ENCODE measurements at regions not wholly inside any gene's neighbourhood (a gene's known extent, or its start where the extent isn't known, plus 50 kb on each side); places are given as distances from the start of the nearest gene placed in this dataset.

DNA sequence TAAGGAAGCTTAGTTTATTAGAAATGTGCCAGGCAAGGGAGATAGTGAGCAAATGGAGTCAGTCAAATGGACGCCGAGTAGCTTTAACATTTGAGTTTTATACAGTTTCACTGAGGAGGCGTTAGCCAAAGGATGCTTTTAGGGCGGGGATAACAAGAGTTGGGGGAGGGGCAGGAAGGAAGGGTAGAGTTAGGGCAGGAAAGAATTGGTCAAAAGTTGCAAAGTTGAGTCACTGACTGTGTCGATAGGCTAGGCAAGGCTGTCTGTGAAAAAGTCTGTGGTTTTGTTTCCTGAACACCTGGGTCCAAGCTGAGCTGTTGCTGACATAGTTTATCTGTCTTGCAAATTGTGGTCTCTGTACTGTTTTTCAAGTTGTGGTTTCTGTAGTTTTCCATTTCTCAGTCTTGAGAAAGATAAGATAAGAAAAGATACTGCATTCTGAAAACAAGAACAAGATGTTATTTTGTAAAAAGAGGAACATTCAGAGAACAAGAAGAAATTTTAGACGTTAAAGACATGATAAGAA is 62.6 kb upstream of the RESF1 start (continued):
- TF ChIP-seq, protein P1, sequence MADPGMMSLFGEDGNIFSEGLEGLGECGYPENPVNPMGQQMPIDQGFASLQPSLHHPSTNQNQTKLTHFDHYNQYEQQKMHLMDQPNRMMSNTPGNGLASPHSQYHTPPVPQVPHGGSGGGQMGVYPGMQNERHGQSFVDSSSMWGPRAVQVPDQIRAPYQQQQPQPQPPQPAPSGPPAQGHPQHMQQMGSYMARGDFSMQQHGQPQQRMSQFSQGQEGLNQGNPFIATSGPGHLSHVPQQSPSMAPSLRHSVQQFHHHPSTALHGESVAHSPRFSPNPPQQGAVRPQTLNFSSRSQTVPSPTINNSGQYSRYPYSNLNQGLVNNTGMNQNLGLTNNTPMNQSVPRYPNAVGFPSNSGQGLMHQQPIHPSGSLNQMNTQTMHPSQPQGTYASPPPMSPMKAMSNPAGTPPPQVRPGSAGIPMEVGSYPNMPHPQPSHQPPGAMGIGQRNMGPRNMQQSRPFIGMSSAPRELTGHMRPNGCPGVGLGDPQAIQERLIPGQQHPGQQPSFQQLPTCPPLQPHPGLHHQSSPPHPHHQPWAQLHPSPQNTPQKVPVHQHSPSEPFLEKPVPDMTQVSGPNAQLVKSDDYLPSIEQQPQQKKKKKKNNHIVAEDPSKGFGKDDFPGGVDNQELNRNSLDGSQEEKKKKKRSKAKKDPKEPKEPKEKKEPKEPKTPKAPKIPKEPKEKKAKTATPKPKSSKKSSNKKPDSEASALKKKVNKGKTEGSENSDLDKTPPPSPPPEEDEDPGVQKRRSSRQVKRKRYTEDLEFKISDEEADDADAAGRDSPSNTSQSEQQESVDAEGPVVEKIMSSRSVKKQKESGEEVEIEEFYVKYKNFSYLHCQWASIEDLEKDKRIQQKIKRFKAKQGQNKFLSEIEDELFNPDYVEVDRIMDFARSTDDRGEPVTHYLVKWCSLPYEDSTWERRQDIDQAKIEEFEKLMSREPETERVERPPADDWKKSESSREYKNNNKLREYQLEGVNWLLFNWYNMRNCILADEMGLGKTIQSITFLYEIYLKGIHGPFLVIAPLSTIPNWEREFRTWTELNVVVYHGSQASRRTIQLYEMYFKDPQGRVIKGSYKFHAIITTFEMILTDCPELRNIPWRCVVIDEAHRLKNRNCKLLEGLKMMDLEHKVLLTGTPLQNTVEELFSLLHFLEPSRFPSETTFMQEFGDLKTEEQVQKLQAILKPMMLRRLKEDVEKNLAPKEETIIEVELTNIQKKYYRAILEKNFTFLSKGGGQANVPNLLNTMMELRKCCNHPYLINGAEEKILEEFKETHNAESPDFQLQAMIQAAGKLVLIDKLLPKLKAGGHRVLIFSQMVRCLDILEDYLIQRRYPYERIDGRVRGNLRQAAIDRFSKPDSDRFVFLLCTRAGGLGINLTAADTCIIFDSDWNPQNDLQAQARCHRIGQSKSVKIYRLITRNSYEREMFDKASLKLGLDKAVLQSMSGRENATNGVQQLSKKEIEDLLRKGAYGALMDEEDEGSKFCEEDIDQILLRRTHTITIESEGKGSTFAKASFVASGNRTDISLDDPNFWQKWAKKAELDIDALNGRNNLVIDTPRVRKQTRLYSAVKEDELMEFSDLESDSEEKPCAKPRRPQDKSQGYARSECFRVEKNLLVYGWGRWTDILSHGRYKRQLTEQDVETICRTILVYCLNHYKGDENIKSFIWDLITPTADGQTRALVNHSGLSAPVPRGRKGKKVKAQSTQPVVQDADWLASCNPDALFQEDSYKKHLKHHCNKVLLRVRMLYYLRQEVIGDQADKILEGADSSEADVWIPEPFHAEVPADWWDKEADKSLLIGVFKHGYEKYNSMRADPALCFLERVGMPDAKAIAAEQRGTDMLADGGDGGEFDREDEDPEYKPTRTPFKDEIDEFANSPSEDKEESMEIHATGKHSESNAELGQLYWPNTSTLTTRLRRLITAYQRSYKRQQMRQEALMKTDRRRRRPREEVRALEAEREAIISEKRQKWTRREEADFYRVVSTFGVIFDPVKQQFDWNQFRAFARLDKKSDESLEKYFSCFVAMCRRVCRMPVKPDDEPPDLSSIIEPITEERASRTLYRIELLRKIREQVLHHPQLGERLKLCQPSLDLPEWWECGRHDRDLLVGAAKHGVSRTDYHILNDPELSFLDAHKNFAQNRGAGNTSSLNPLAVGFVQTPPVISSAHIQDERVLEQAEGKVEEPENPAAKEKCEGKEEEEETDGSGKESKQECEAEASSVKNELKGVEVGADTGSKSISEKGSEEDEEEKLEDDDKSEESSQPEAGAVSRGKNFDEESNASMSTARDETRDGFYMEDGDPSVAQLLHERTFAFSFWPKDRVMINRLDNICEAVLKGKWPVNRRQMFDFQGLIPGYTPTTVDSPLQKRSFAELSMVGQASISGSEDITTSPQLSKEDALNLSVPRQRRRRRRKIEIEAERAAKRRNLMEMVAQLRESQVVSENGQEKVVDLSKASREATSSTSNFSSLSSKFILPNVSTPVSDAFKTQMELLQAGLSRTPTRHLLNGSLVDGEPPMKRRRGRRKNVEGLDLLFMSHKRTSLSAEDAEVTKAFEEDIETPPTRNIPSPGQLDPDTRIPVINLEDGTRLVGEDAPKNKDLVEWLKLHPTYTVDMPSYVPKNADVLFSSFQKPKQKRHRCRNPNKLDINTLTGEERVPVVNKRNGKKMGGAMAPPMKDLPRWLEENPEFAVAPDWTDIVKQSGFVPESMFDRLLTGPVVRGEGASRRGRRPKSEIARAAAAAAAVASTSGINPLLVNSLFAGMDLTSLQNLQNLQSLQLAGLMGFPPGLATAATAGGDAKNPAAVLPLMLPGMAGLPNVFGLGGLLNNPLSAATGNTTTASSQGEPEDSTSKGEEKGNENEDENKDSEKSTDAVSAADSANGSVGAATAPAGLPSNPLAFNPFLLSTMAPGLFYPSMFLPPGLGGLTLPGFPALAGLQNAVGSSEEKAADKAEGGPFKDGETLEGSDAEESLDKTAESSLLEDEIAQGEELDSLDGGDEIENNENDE (IDR thresholded peaks at IDR 0.05; ENCODE audit: low read depth, low read length), result no peak
- TF ChIP-seq SMAD4 (CRISPR knock-in tag; conservative IDR thresholded peaks at IDR 0.05) (peak; percentile 95), ZEB2 (IDR thresholded peaks at IDR 0.05) (peak; percentile 94), NFRKB (IDR thresholded peaks at IDR 0.05; ENCODE audit: low read depth) (no peak), POLR2A (conservative IDR thresholded peaks at IDR 0.05) (no peak), POLR2AphosphoS5 (IDR thresholded peaks at IDR 0.05; ENCODE audit: control insufficient read depth, insufficient read depth, low read depth, low read length) (no peak; the same call in 1 of the 2 replicates), FIP1L1 (IDR thresholded peaks at IDR 0.05; ENCODE audit: low read depth, low read length, poor library complexity, severe bottlenecking) (no peak), ZNF584 (CRISPR knock-in tag; IDR thresholded peaks at IDR 0.05; ENCODE audit: low read depth) (no peak), RAD51 (IDR thresholded peaks at IDR 0.05; ENCODE audit: borderline replicate concordance, low read depth) (no peak), SOX6 (IDR thresholded peaks at IDR 0.05) (peak; percentile 97), ZNF121 (CRISPR knock-in tag; conservative IDR thresholded peaks at IDR 0.05) (no peak)
- TF ChIP-seq, protein P2, sequence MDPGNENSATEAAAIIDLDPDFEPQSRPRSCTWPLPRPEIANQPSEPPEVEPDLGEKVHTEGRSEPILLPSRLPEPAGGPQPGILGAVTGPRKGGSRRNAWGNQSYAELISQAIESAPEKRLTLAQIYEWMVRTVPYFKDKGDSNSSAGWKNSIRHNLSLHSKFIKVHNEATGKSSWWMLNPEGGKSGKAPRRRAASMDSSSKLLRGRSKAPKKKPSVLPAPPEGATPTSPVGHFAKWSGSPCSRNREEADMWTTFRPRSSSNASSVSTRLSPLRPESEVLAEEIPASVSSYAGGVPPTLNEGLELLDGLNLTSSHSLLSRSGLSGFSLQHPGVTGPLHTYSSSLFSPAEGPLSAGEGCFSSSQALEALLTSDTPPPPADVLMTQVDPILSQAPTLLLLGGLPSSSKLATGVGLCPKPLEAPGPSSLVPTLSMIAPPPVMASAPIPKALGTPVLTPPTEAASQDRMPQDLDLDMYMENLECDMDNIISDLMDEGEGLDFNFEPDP (CRISPR knock-in tag; IDR thresholded peaks at IDR 0.05), result no peak
- TF ChIP-seq, protein P3, sequence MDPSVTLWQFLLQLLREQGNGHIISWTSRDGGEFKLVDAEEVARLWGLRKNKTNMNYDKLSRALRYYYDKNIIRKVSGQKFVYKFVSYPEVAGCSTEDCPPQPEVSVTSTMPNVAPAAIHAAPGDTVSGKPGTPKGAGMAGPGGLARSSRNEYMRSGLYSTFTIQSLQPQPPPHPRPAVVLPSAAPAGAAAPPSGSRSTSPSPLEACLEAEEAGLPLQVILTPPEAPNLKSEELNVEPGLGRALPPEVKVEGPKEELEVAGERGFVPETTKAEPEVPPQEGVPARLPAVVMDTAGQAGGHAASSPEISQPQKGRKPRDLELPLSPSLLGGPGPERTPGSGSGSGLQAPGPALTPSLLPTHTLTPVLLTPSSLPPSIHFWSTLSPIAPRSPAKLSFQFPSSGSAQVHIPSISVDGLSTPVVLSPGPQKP (CRISPR knock-in tag; IDR thresholded peaks at IDR 0.05), result no peak
- TF ChIP-seq, protein P4, sequence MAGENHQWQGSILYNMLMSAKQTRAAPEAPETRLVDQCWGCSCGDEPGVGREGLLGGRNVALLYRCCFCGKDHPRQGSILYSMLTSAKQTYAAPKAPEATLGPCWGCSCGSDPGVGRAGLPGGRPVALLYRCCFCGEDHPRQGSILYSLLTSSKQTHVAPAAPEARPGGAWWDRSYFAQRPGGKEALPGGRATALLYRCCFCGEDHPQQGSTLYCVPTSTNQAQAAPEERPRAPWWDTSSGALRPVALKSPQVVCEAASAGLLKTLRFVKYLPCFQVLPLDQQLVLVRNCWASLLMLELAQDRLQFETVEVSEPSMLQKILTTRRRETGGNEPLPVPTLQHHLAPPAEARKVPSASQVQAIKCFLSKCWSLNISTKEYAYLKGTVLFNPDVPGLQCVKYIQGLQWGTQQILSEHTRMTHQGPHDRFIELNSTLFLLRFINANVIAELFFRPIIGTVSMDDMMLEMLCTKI (IDR thresholded peaks at IDR 0.05; ENCODE audit: partially characterized antibody), result no peak

Data from K562 (cell line).